CD4-positive, CD25-positive, alpha-beta regulatory T cell (primary cell): ENCODE measurements at regions not wholly inside any gene's neighbourhood (a gene's known extent, or its start where the extent isn't known, plus 50 kb on each side); places are given as distances from the start of the nearest gene placed in this dataset.

Experiments used
- ATAC-seq, 2 donors: fragments of 150-1000 bp; cut with Tn5 transposase; one replicate each; pipeline ENCODE4 v1.10.0; 2021; ENCODE audit warnings: low read depth in 2 of 2, moderate number of reproducible peaks in 2 of 2, moderate library complexity in 1 of 2
- DNase-seq, 3 donors: peaks; one replicate each; pipeline versions ENCODE4 v3.0.0 to v3.0.0-alpha.2; 2012 to 2022; ENCODE audit warnings: mixed read lengths in 1 of 3
- H3K27ac ChIP-seq: one replicate; pipeline ENCODE4 v1.7.0; 2013; ENCODE audit warnings: mild to moderate bottlenecking, low read length; ENCODE audit not compliant: insufficient read depth, poor library complexity, severe bottlenecking
- H3K27me3 ChIP-seq: one replicate; pipeline ENCODE4 v1.7.0; 2013; ENCODE audit warnings: low read length; ENCODE audit not compliant: control insufficient read depth, insufficient read depth
- H3K36me3 ChIP-seq: one replicate; pipeline ENCODE4 v1.7.0; 2013; ENCODE audit warnings: mild to moderate bottlenecking, low read length, moderate library complexity; ENCODE audit not compliant: control insufficient read depth, insufficient read depth
- H3K4me1 ChIP-seq: 2 replicates; pipeline ENCODE4 v1.7.0; 2013; ENCODE audit warnings: mild to moderate bottlenecking, low read length; ENCODE audit not compliant: insufficient read depth, control insufficient read depth, poor library complexity, severe bottlenecking
- H3K4me3 ChIP-seq: one replicate; pipeline ENCODE4 v1.7.0; 2013; ENCODE audit warnings: low read depth, mild to moderate bottlenecking, low read length, moderate library complexity
- H3K9me3 ChIP-seq, 2 experiments: 1 replicate in 1 of 2; 2 replicates in 1 of 2; pipeline ENCODE4 v1.7.0; 2013; ENCODE audit warnings: low read length in 2 of 2, mild to moderate bottlenecking in 1 of 2, moderate library complexity in 1 of 2; ENCODE audit not compliant: control insufficient read depth in 2 of 2
- H3K27ac Mint-ChIP-seq, 3 donors: one replicate each; pipeline ENCODE4 v1.8.0; 2020 to 2022; ENCODE audit warnings: mild to moderate bottlenecking in 3 of 3, mixed read lengths in 3 of 3, moderate library complexity in 2 of 3
- H3K27me3 Mint-ChIP-seq: one replicate; pipeline ENCODE4 v1.8.0; 2022; ENCODE audit warnings: mild to moderate bottlenecking, mixed read lengths
- H3K36me3 Mint-ChIP-seq: one replicate; pipeline ENCODE4 v1.8.0; 2020; ENCODE audit warnings: mixed read lengths
- H3K4me1 Mint-ChIP-seq, 4 donors: one replicate each; pipeline ENCODE4 v1.8.0; 2020 to 2022; ENCODE audit warnings: mixed read lengths in 4 of 4, mild to moderate bottlenecking in 1 of 4
- H3K4me3 Mint-ChIP-seq, 4 donors: one replicate each; pipeline ENCODE4 v1.8.0; 2020 to 2022; ENCODE audit warnings: mild to moderate bottlenecking in 4 of 4, mixed read lengths in 4 of 4, moderate library complexity in 3 of 4
- H3K9me3 Mint-ChIP-seq, 7 donors: one replicate each; pipeline ENCODE4 v1.8.0; 2020 to 2022; ENCODE audit warnings: mixed read lengths in 7 of 7, mild to moderate bottlenecking in 3 of 7, moderate library complexity in 2 of 7

DNA sequence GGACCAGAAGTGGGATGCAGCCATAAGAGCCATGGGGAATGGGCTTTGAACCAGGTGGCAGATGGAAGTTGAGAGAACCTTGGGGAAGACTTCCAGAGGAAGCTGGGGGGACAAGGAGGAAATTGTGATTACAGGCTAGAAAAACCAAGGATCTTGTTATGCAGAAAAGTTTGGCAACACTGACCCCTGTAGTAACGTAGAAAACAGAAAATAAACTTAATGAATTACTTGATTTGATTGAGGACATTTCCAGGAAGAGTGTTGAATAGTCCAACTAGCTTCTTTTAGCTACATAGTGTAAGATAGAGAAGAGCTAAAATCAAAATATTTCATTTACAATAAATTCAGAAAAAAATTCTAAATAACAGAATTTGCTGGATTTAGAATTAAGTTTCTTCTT lies 91.9 kb upstream of the GPC1 start:
- Histone ChIP-seq H3K4me3 (no peak overlapping the region), H3K27ac (no peak overlapping the region), H3K36me3 (no peaks in the 10 kb centered on the region), H3K27me3 (no peaks in the 10 kb centered on the region), H3K4me1 (no peaks in the 10 kb centered on the region), H3K9me3 (no peaks in the 10 kb centered on the region)
- DNase-seq (no peak), ATAC-seq (no peak)
- no peaks in the 10 kb centered on the region for H3K36me3 Mint-ChIP-seq
- no peaks in the 10 kb centered on the region for H3K27me3 Mint-ChIP-seq
- H3K4me1 Mint-ChIP-seq: no peaks in the 10 kb centered on the region
- H3K9me3 Mint-ChIP-seq: no peaks in the 10 kb centered on the region
- H3K4me3 Mint-ChIP-seq: no peak overlapping the region
- H3K27ac Mint-ChIP-seq: no peak overlapping the region

DNA sequence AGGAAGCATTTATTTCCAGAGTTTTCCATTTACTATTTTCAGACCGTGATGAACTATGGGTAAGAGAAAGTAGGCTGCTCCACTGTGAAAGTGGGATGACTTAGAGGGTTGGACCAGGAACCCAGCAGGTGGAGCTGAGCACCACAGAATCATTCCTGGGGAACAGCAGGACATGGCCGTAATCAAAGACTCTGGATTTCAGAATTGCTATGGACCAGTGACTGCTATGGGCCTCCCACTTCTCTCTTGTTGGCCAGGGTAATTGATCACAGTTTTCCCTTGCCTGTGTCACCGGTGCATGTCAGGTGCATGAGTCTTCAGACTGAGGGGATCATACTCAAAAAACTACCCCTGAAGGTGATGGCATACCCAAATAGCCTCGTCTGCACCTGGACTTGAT lies 90.6 kb upstream of the GPC1 start:
- Histone ChIP-seq H3K4me3 (no peak overlapping the region), H3K36me3 (no peaks in the 10 kb centered on the region), H3K9me3 (no peaks in the 10 kb centered on the region), H3K27me3 (no peaks in the 10 kb centered on the region), H3K4me1 (no peaks in the 10 kb centered on the region), H3K27ac (no peak overlapping the region)
- no peak overlapping the region for H3K4me3 Mint-ChIP-seq
- no peak overlapping the region for H3K27ac Mint-ChIP-seq
- no peaks in the 10 kb centered on the region for H3K27me3 Mint-ChIP-seq
- DNase-seq (no peak), ATAC-seq (no peak)
- H3K9me3 Mint-ChIP-seq: no peaks in the 10 kb centered on the region
- H3K4me1 Mint-ChIP-seq: no peaks in the 10 kb centered on the region
- H3K36me3 Mint-ChIP-seq: no peaks in the 10 kb centered on the region

DNA sequence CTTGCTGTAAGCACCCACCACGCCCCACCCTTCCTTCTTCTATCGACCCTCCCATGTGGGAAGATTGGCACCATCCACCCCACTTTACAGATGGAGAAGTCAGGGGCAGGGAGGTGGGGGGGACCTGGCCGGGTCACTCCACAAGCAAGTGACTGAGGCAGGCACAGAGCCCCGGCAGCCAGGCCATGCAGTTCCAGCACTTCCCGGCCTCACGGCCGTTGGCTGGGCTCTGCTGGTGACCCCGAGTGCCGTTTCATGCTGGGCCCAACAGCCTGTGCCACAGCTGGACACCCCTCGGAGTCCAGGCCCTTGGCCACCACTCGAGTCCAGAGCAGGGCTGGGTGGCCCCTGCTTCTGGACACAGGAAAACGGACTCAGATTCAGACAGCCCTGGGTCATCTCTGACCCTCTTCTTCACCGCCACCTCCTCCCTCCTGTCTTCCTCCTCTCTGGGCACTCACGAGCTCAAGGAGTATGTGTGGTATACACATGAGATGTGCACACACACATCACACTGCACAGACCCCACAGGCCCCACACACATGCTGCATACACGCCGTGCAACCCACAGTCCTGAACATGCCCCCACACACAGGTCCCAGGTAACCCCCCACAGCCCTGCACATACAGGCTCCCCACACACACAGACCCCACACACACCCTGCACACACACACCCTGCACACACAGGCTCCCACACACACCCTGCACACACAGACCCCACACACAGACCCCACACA lies 89.3 kb upstream of the GPC1 start:
- Mint-ChIP-seq H3K27me3 (no peaks in the 10 kb centered on the region), H3K9me3 (no peaks in the 10 kb centered on the region), H3K27ac (no peak overlapping the region), H3K4me3 (no peak overlapping the region), H3K4me1 (no peaks in the 10 kb centered on the region), H3K36me3 (no peaks in the 10 kb centered on the region)
- no peaks in the 10 kb centered on the region for H3K27me3 ChIP-seq
- DNase-seq: no peak
- H3K4me3 ChIP-seq: no peak overlapping the region
- H3K9me3 ChIP-seq: no peaks in the 10 kb centered on the region
- ATAC-seq: no peak
- no peak overlapping the region for H3K27ac ChIP-seq
- H3K4me1 ChIP-seq: no peaks in the 10 kb centered on the region
- no peaks in the 10 kb centered on the region for H3K36me3 ChIP-seq

DNA sequence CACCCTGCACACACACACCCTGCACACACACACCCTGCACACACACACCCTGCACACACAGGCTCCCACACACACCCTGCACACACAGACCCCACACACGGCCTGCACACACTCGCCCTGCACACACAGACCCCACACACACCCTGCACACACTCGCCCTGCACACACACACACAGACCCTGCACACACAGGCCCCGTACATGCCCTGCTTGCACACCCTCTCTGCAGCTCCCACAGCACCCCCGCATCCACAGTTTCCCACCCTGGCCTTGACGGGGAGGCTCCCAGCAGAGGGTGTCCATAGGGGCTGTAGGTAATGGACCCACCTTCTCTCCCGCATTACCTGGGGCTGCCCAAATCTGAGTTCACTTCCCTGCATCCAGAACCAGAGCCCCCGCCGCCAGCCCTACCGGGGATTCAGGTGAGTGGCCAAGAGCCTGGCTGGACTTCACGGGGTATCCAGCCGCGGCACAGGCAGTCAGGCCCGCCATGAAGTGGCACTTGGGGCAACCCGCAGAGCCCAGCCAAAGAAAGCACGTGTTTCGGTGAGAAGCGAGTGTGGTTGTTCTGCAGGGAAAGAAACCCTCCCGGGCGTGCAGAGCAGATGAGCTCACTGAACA lies 88.6 kb upstream of the GPC1 start:
- ATAC-seq (no peak), DNase-seq (no peak)
- Mint-ChIP-seq H3K27me3 (no peaks in the 10 kb centered on the region), H3K4me1 (no peaks in the 10 kb centered on the region), H3K9me3 (no peaks in the 10 kb centered on the region), H3K4me3 (no peak overlapping the region), H3K27ac (no peak overlapping the region), H3K36me3 (no peaks in the 10 kb centered on the region)
- Histone ChIP-seq H3K9me3 (no peaks in the 10 kb centered on the region), H3K4me1 (no peaks in the 10 kb centered on the region), H3K4me3 (no peak overlapping the region), H3K36me3 (no peaks in the 10 kb centered on the region), H3K27me3 (no peaks in the 10 kb centered on the region), H3K27ac (no peak overlapping the region)

DNA sequence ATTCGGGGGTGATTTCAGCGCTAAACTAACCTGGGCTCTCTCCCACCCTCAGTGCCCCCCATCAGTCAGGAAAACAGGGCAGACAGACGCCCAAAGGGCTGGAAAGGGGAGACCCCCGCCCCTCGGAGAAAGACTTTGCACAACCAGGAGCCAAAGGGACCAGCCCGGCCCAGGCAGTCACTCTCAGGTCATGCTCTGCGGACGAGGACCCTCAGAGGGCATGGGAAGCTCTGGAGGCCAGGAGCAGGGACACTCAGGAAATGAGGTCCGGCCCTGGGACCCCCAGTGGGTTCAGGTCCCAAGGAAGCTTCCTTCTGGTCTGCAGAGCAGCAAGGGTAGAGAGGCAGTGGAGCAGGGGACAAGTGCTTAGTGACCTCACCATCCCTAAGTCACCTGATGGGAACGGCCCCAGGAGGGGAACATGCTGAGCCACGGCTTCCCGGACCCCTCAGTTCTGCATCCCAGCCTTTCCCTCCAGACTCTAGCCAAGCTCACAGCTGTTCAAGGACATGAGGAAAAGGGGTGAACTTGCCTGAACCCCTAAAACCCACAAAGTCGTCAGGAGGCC lies 88.0 kb upstream of the GPC1 start:
- Histone ChIP-seq H3K27ac (no peak overlapping the region), H3K4me1 (no peaks in the 10 kb centered on the region), H3K9me3 (no peaks in the 10 kb centered on the region), H3K27me3 (no peaks in the 10 kb centered on the region), H3K36me3 (no peaks in the 10 kb centered on the region), H3K4me3 (no peak overlapping the region)
- DNase-seq (no peak), ATAC-seq (no peak)
- H3K36me3 Mint-ChIP-seq: no peaks in the 10 kb centered on the region
- no peaks in the 10 kb centered on the region for H3K27me3 Mint-ChIP-seq
- no peaks in the 10 kb centered on the region for H3K4me1 Mint-ChIP-seq
- H3K4me3 Mint-ChIP-seq: no peak overlapping the region
- no peaks in the 10 kb centered on the region for H3K9me3 Mint-ChIP-seq
- no peak overlapping the region for H3K27ac Mint-ChIP-seq

DNA sequence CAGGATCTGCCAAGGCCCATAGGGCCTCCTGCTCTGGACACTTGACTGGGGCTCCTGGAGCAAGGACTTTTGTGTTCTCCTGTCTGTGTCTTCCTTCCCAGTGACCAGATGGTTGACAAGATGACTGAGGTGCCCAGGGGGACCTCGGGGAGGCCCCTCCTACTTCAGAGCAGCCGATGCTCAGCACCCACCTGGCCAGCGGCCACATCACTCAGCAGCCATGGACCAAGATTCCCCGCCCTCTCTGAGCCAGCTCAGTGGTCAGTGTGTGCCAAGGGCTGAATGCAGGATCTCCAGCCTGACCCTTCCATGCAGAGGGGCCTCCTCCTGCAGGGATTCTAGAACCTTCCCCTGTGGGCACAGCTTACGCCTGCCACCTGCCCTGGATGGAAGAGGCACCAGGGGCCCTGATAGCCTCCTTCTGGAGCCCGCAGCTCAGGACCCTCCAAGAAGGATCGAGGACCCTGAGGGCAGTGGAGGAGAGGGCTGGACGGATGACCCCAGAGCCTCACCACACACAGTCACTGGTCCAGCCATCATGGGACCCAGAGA lies 87.4 kb upstream of the GPC1 start:
- Histone ChIP-seq H3K27ac (no peak overlapping the region), H3K4me3 (no peak overlapping the region), H3K27me3 (no peaks in the 10 kb centered on the region), H3K36me3 (no peaks in the 10 kb centered on the region), H3K9me3 (no peaks in the 10 kb centered on the region), H3K4me1 (no peaks in the 10 kb centered on the region)
- Mint-ChIP-seq H3K27ac (no peak overlapping the region), H3K36me3 (no peaks in the 10 kb centered on the region), H3K27me3 (no peaks in the 10 kb centered on the region), H3K4me1 (no peaks in the 10 kb centered on the region), H3K4me3 (no peak overlapping the region), H3K9me3 (no peaks in the 10 kb centered on the region)
- no peak for DNase-seq
- ATAC-seq: no peak

DNA sequence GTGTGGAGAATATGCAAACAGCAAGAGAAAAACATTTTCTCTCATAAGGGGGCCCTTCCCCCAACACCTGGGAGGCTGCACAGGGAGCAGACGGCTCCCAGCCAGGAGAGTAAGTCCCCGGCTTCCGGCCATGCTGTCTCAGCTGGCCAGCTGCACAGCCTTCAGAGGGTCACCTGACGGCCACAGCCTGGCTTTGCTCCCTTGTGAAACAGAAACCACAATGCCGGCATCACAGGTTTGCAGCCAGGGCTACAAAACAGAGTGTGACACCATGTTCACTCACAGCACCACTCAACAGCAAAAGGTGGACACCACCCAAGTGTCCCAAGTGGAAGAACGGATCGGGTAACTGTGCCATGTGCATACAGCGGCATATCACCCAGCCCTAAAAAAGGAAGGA lies 86.9 kb upstream of the GPC1 start:
- Histone ChIP-seq H3K27me3 (no peaks in the 10 kb centered on the region), H3K36me3 (no peaks in the 10 kb centered on the region), H3K9me3 (no peaks in the 10 kb centered on the region), H3K4me3 (no peak overlapping the region), H3K4me1 (no peaks in the 10 kb centered on the region), H3K27ac (no peak overlapping the region)
- Mint-ChIP-seq H3K4me1 (no peaks in the 10 kb centered on the region), H3K36me3 (no peaks in the 10 kb centered on the region), H3K4me3 (no peak overlapping the region), H3K9me3 (no peaks in the 10 kb centered on the region), H3K27me3 (no peaks in the 10 kb centered on the region), H3K27ac (no peak overlapping the region)
- no peak for DNase-seq
- ATAC-seq: no peak
